ENCODE measurements at regions not wholly inside any gene's neighbourhood (a gene's known extent, or its start where the extent isn't known, plus 50 kb on each side); places are given as distances from the start of the nearest gene placed in this dataset.
A peak's percentile ranks its signal among the peaks of the same experiment; 100 is the strongest.

DNA sequence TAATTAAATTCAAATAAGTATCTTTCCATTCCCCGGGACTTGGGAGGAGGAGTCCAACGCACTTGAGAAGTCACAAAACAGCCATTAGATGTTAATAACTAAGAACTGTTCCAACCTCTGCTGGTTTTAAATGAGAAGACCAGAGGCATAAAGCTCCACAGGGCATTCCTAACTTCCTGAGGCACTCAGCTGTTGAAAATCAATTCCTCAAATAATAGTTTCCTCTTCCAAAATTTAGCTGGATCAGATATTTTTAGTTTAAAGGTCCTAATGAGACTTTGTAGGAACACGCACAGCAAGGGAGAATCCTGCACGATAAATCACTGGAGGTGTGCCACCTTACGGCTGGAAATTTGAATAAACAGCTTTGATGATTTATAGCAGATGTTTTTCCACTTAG, 504.3 kb upstream of the ZFP42 start:
- Histone ChIP-seq H4K20me1 (ENCODE audit: control insufficient read depth, extremely low read depth, insufficient read depth, low read length) (no peaks in the 10 kb centered on the region), H3K9me3 (ENCODE audit: control insufficient read depth, low read depth, low read length) (no peaks in the 10 kb centered on the region), H3K4me3 (ENCODE audit: control insufficient read depth in 2 of 3, extremely low read depth in 1 of 3, insufficient read depth in 2 of 3, low read depth in 1 of 3, low read length in 3 of 3) (no peak overlapping the region), H3K9ac (ENCODE audit: control insufficient read depth, extremely low read depth, insufficient read depth, low read length) (no peak overlapping the region), H3K27ac (ENCODE audit: control insufficient read depth, insufficient read depth, low read length) (no peak overlapping the region), H3K27me3 (ENCODE audit: control insufficient read depth, extremely low read depth, insufficient read depth, low read length) (no peaks in the 10 kb centered on the region), H3K36me3 (ENCODE audit: control insufficient read depth in 2 of 2, extremely low read depth in 1 of 2, insufficient read depth in 2 of 2, low read length in 2 of 2) (no peaks in the 10 kb centered on the region), H2AFZ (ENCODE audit: control insufficient read depth, low read length) (peak overlapping the region; percentile 66), H3K4me2 (ENCODE audit: control insufficient read depth, extremely low read depth, insufficient read depth, low read depth, low read length) (peak overlapping the region; percentile 45), H3K79me2 (ENCODE audit: control insufficient read depth, insufficient read depth, low read length) (no peaks in the 10 kb centered on the region), H3K9me1 (ENCODE audit: control insufficient read depth, extremely low read depth, insufficient read depth, low read length) (no peaks in the 10 kb centered on the region), H3K4me1 (ENCODE audit: control insufficient read depth, extremely low read depth, insufficient read depth, low read length) (peaks cover 11% of the 10 kb centered on the region)
- TF ChIP-seq, protein P1, sequence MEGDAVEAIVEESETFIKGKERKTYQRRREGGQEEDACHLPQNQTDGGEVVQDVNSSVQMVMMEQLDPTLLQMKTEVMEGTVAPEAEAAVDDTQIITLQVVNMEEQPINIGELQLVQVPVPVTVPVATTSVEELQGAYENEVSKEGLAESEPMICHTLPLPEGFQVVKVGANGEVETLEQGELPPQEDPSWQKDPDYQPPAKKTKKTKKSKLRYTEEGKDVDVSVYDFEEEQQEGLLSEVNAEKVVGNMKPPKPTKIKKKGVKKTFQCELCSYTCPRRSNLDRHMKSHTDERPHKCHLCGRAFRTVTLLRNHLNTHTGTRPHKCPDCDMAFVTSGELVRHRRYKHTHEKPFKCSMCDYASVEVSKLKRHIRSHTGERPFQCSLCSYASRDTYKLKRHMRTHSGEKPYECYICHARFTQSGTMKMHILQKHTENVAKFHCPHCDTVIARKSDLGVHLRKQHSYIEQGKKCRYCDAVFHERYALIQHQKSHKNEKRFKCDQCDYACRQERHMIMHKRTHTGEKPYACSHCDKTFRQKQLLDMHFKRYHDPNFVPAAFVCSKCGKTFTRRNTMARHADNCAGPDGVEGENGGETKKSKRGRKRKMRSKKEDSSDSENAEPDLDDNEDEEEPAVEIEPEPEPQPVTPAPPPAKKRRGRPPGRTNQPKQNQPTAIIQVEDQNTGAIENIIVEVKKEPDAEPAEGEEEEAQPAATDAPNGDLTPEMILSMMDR (optimal IDR thresholded peaks at IDR 0.05 in 1 of 3, IDR thresholded peaks at IDR 0.05 in 1 of 3, conservative IDR thresholded peaks at IDR 0.05 in 1 of 3; ENCODE audit: extremely low read depth in 1 of 3, insufficient read depth in 2 of 3, low read length in 3 of 3): peak in 1 of 3 experiments; percentile 6
- no peak for TF ChIP-seq EZH2 (IDR thresholded peaks at IDR 0.05; ENCODE audit: low read length)
- no peak for DNase-seq (ENCODE audit: low read depth, low spot score)
- FAIRE-seq: peak; percentile 73
- dilution Hi-C loops (cut with MboI; ENCODE audit: extremely low pct_ligation_motif_present, low sequenced_read_pairs): no loop called here

DNA sequence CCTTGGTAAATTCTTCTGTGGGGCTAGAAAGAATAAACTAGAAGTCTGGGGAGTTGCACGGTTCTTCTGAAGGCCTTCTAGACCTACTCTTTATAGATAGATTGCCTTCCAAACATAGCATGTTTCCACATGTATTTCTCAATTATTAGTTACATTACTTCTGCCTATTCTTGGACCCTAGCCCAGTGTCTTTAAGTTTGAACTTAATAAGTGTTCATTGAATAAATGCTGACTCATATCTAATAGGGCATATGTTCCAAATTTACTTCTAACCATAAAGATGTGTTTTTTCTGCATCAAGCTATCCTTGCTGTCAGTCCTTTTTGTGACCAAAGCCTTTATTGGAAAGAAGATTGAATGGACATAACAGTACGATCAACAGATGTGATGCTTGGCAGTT, 503.6 kb upstream of the ZFP42 start:
- H3K4me1 ChIP-seq (ENCODE audit: control insufficient read depth, extremely low read depth, insufficient read depth, low read length): peaks cover 11% of the 10 kb centered on the region
- TF ChIP-seq, protein P1 (optimal IDR thresholded peaks at IDR 0.05 in 1 of 3, IDR thresholded peaks at IDR 0.05 in 1 of 3, conservative IDR thresholded peaks at IDR 0.05 in 1 of 3; ENCODE audit: extremely low read depth in 1 of 3, insufficient read depth in 2 of 3, low read length in 3 of 3): no peak
- TF ChIP-seq EZH2 (IDR thresholded peaks at IDR 0.05; ENCODE audit: low read length): no peak
- H3K36me3 ChIP-seq (ENCODE audit: control insufficient read depth in 2 of 2, extremely low read depth in 1 of 2, insufficient read depth in 2 of 2, low read length in 2 of 2): no peaks in the 10 kb centered on the region
- DNase-seq (ENCODE audit: low read depth, low spot score): peak; percentile 11
- H3K27me3 ChIP-seq (ENCODE audit: control insufficient read depth, extremely low read depth, insufficient read depth, low read length): no peaks in the 10 kb centered on the region
- no peak overlapping the region for H3K4me2 ChIP-seq (ENCODE audit: control insufficient read depth, extremely low read depth, insufficient read depth, low read depth, low read length)
- dilution Hi-C loops (cut with MboI; ENCODE audit: extremely low pct_ligation_motif_present, low sequenced_read_pairs): no loop called here
- H3K4me3 ChIP-seq (ENCODE audit: control insufficient read depth in 2 of 3, extremely low read depth in 1 of 3, insufficient read depth in 2 of 3, low read depth in 1 of 3, low read length in 3 of 3): no peak overlapping the region
- no peak overlapping the region for H3K27ac ChIP-seq (ENCODE audit: control insufficient read depth, insufficient read depth, low read length)
- H3K9ac ChIP-seq (ENCODE audit: control insufficient read depth, extremely low read depth, insufficient read depth, low read length): no peak overlapping the region
- FAIRE-seq: peak; percentile 20
- H3K9me3 ChIP-seq (ENCODE audit: control insufficient read depth, low read depth, low read length): no peaks in the 10 kb centered on the region
- no peaks in the 10 kb centered on the region for H4K20me1 ChIP-seq (ENCODE audit: control insufficient read depth, extremely low read depth, insufficient read depth, low read length)
- no peaks in the 10 kb centered on the region for H3K79me2 ChIP-seq (ENCODE audit: control insufficient read depth, insufficient read depth, low read length)
- no peaks in the 10 kb centered on the region for H3K9me1 ChIP-seq (ENCODE audit: control insufficient read depth, extremely low read depth, insufficient read depth, low read length)
- H2AFZ ChIP-seq (ENCODE audit: control insufficient read depth, low read length): no peak overlapping the region
